Ectodermal cell (in vitro differentiated cells): ENCODE measurements at regions not wholly inside any gene's neighbourhood (a gene's known extent, or its start where the extent isn't known, plus 50 kb on each side); places are given as distances from the start of the nearest gene placed in this dataset.

ENCODE experiments used
- H3K27ac ChIP-seq: 2 replicates; pipeline ENCODE4 v1.7.0; 2013; ENCODE audit warnings: mild to moderate bottlenecking, low read depth, low read length; ENCODE audit not compliant: insufficient read depth, poor library complexity, severe bottlenecking
- H3K27me3 ChIP-seq: 2 replicates; pipeline ENCODE4 v1.7.0; 2013; ENCODE audit warnings: mild to moderate bottlenecking, low read length; ENCODE audit not compliant: insufficient read depth, control insufficient read depth, poor library complexity, severe bottlenecking
- H3K36me3 ChIP-seq: one replicate; pipeline ENCODE4 v1.7.0; 2013; ENCODE audit warnings: low read length; ENCODE audit not compliant: control insufficient read depth, insufficient read depth
- H3K4me1 ChIP-seq: one replicate; pipeline ENCODE4 v1.7.0; 2013; ENCODE audit warnings: low read length; ENCODE audit not compliant: control insufficient read depth, insufficient read depth
- H3K4me3 ChIP-seq: 2 replicates; pipeline ENCODE4 v1.7.0; 2013; ENCODE audit warnings: low read depth, low read length, control low read depth; ENCODE audit not compliant: insufficient read depth
- H3K9me3 ChIP-seq: 2 replicates; pipeline ENCODE4 v1.7.0; 2013; ENCODE audit warnings: mild to moderate bottlenecking, low read length, moderate library complexity; ENCODE audit not compliant: control insufficient read depth
- WGBS, 2 experiments: methylation state at CpG; one replicate each; pipeline ENCODE4 v1.1.7; 2013; ENCODE audit warnings: missing lambda C conversion rate in 2 of 2; 5-methylcytosine and 5-hydroxymethylcytosine counted together

- H3K36me3 ChIP-seq = no peaks in the 10 kb centered on the region
- H3K9me3 ChIP-seq = no peaks in the 10 kb centered on the region
- H3K27ac ChIP-seq = no peak overlapping the region
- no peaks in the 10 kb centered on the region for H3K4me1 ChIP-seq
- H3K27me3 ChIP-seq = peaks cover 18% of the 10 kb centered on the region
- H3K4me3 ChIP-seq = no peak overlapping the region
- 74 to 75% methylated on average over 20 of the region's 20 CpGs for WGBS, 2 experiments
Observed at GRCh38 chr20:62578294-62578897, 63.9 kb upstream of the SLCO4A1 start.

DNA sequence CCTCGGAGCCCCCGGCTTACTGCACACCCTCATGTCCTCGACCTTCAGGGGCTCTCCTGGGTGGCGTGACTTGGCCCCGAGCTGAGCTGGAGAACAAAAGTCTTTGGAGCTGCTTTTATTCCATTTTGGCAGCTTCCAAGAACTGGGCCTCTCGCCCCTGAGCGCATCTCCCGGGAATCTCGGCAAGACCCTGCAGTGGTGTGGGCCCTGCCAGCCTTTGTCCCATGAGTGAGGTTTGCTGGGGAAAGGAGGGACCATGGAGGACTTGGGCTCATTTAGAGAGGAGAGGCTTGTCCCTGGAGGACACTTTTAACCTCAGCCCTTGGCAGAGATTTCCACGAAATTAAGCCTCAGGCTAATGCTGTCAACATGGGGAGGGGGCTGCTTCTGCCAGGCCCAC lies 62.3 kb upstream of the SLCO4A1 start:
- Histone ChIP-seq H3K9me3 (no peaks in the 10 kb centered on the region), H3K27ac (no peak overlapping the region), H3K4me1 (no peaks in the 10 kb centered on the region), H3K27me3 (peaks cover 5% of the 10 kb centered on the region), H3K36me3 (no peaks in the 10 kb centered on the region), H3K4me3 (no peak overlapping the region)
- WGBS, 2 experiments = 58 to 59% methylated on average over 10 of the region's 10 CpGs

DNA sequence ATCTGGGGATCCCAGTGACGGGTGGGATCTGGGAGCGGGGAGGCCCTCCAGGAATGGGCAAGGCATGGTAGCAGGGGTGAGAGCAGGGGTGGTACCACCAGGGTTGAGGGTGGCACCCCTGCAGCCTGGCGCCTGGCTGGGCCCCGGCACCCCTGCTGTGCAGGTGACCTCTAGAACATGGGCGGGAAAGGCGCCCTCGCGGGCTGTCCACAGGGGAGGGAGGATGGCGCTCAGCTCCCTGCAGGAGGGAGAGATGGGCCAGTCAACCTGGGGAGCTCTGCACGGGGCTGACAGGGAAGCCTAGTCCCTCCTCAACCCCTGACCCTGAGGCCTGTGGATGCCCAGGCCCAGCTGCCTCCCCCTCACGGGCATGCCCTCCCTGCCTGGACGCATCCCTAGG lies 61.6 kb upstream of the SLCO4A1 start:
- Histone ChIP-seq H3K27ac (no peak overlapping the region), H3K4me3 (no peak overlapping the region), H3K4me1 (no peaks in the 10 kb centered on the region), H3K27me3 (peaks cover 5% of the 10 kb centered on the region), H3K36me3 (no peaks in the 10 kb centered on the region), H3K9me3 (no peaks in the 10 kb centered on the region)
- 84 to 85% methylated on average over 12 of the region's 12 CpGs for WGBS, 2 experiments

GRCh38 chr20:62581308-62581707 lies 61.0 kb upstream of the SLCO4A1 start:
- no peaks in the 10 kb centered on the region for H3K36me3 ChIP-seq
- no peaks in the 10 kb centered on the region for H3K4me1 ChIP-seq
- no peak overlapping the region for H3K27ac ChIP-seq
- H3K27me3 ChIP-seq = peaks cover 5% of the 10 kb centered on the region
- 85 to 86% methylated on average over 18 to 22 of the region's 23 CpGs for WGBS, 2 experiments
- no peak overlapping the region for H3K4me3 ChIP-seq
- H3K9me3 ChIP-seq = no peaks in the 10 kb centered on the region

- 57 to 58% methylated on average over 16 of the region's 16 CpGs for WGBS, 2 experiments
- no peak overlapping the region for H3K27ac ChIP-seq
Observed at GRCh38 chr20:62581806-62582205, 60.5 kb upstream of the SLCO4A1 start.

GRCh38 chr20:62583424-62583920 lies 58.8 kb upstream of the SLCO4A1 start:
- H3K27ac ChIP-seq = no peak overlapping the region
- WGBS, 2 experiments = 62% methylated on average over 12 of the region's 12 CpGs
- peaks cover 5% of the 10 kb centered on the region for H3K27me3 ChIP-seq
- no peaks in the 10 kb centered on the region for H3K4me1 ChIP-seq
- no peaks in the 10 kb centered on the region for H3K9me3 ChIP-seq
- no peak overlapping the region for H3K4me3 ChIP-seq
- H3K36me3 ChIP-seq = no peaks in the 10 kb centered on the region

More at GRCh38 chr20:62581806-62582205, 60.5 kb upstream of the SLCO4A1 start:
- peaks cover 5% of the 10 kb centered on the region for H3K27me3 ChIP-seq
- no peaks in the 10 kb centered on the region for H3K9me3 ChIP-seq
- no peaks in the 10 kb centered on the region for H3K4me1 ChIP-seq
- no peaks in the 10 kb centered on the region for H3K36me3 ChIP-seq
- no peak overlapping the region for H3K4me3 ChIP-seq

DNA sequence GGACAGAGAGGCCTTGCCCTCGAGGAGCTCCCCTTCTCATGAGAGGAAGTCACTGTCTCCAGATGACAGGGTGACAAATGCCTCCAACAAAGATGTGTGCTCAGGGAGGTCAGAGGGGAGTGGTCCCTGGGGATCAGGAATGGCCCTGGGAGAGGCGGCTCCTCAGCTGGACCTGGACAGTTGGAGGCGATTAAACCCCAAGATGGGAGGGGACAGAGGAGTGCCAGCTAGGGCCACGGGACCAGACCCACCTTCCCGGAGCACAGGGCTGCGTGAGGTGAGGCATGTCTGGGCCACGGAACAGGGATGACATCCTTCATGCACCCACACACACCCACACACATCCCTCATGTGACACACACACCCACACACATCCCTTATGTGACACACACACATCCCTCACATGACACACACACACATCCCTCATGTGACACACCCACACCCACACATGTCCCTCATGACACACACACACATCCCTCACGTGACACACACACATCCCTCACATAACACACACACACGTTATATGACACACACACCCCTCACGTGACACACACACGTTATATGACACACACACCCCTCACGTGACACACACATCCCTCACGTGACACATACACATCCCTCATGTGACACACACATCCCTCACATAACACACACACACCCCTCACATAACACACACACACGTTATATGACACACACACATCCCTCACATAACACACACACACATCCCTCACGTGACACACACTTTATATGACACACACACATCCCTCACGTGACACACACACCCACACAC lies 57.4 kb upstream of the SLCO4A1 start:
- no peaks in the 10 kb centered on the region for H3K4me1 ChIP-seq
- 83 to 84% methylated on average over 16 of the region's 16 CpGs for WGBS, 2 experiments
- H3K9me3 ChIP-seq = no peaks in the 10 kb centered on the region
- no peak overlapping the region for H3K4me3 ChIP-seq
- no peak overlapping the region for H3K27ac ChIP-seq
- H3K27me3 ChIP-seq = peaks cover 5% of the 10 kb centered on the region
- H3K36me3 ChIP-seq = no peaks in the 10 kb centered on the region

GRCh38 chr20:62585461-62585970 lies 56.8 kb upstream of the SLCO4A1 start:
- Histone ChIP-seq H3K36me3 (no peaks in the 10 kb centered on the region), H3K4me1 (no peaks in the 10 kb centered on the region)
- WGBS, 2 experiments = 86 to 88% methylated on average over 22 of the region's 22 CpGs

GRCh38 chr20:62586799-62587198 lies 55.5 kb upstream of the SLCO4A1 start:
- H3K27ac ChIP-seq = no peak overlapping the region
- 81 to 85% methylated on average over 8 of the region's 8 CpGs for WGBS, 2 experiments
- H3K9me3 ChIP-seq = no peaks in the 10 kb centered on the region
- peaks cover 4% of the 10 kb centered on the region for H3K27me3 ChIP-seq
- no peak overlapping the region for H3K4me3 ChIP-seq
- no peaks in the 10 kb centered on the region for H3K36me3 ChIP-seq
- no peaks in the 10 kb centered on the region for H3K4me1 ChIP-seq

More at GRCh38 chr20:62585461-62585970, 56.8 kb upstream of the SLCO4A1 start:
- H3K27me3 ChIP-seq = peaks cover 5% of the 10 kb centered on the region
- no peak overlapping the region for H3K4me3 ChIP-seq
- H3K9me3 ChIP-seq = no peaks in the 10 kb centered on the region
- H3K27ac ChIP-seq = no peak overlapping the region

DNA sequence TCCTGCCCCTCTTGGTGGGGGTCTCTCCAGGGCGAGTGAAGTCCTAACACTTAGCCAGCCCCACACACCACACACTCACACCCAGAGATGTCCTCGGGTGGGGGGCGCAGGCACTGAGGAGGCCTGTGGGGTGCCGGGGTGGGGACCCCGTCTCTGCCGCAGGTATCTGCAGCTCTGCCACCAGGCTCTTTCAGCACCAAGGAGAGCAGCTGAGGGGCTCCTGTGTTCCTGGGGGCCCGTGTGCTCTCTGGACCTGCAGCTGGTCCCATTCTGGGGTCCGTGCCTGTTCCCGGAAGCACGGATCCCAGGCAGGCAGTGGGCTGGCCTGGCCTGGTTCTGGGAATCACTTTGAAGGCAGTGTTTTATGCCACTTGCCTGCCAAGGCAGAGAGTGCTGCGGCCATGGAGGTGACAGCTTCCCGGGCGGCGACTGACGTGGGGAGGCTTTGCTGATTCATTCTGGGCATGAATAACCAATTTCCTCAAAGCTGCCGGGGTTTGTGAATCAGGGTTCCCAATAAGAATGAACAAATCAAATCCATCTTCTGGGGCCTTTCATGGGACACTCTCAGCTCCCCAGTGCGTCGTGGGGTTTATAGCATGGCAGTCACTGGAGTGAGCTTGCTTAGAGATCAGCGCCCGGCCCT lies 54.4 kb upstream of the SLCO4A1 start:
- Histone ChIP-seq H3K9me3 (no peaks in the 10 kb centered on the region), H3K4me3 (no peak overlapping the region), H3K36me3 (no peaks in the 10 kb centered on the region), H3K27me3 (no peaks in the 10 kb centered on the region), H3K27ac (no peak overlapping the region), H3K4me1 (no peaks in the 10 kb centered on the region)
- 73 to 77% methylated on average over 20 of the region's 20 CpGs for WGBS, 2 experiments
